GM18508 (cell line): ENCODE measurements at regions not wholly inside any gene's neighbourhood (a gene's known extent, or its start where the extent isn't known, plus 50 kb on each side); places are given as distances from the start of the nearest gene placed in this dataset.

Experiments used
- ATAC-seq: cut with Tn5 transposase; IDR thresholded peaks from one replicate; pipeline ENCODE4 v1.9.1; 2021; ENCODE audit warnings: moderate number of reproducible peaks; ENCODE audit not compliant: insufficient read depth, unreplicated experiment

DNA sequence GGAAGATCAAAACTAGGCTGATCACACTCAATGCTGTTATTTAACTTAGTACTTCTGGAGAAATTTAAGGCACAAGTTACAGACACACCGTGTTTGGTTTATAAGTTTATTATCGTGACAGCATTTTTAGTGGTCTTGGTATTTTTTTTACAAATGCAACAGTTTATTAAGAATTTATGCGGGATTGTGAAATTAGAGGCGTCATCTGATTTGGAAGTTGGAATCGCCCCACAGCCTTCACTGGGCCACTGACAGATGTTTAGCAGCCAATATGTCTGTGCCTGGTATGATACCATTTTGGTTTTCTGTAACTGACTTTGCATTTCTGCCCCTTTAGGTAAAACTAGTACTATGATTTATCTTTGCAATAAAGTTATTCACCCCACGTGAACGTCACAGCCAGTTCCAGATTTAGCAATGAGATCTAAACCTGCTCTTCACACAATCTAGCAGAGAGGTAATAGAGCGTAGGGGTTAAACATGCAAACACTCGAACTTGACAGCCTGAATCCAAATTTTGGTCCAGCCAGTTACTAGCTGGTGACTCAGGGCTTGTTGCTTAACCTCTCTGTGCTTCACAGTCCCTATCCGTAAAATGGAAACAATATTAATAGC lies 73.2 kb upstream of the SSTR1 start:
- ATAC-seq: no peak

DNA sequence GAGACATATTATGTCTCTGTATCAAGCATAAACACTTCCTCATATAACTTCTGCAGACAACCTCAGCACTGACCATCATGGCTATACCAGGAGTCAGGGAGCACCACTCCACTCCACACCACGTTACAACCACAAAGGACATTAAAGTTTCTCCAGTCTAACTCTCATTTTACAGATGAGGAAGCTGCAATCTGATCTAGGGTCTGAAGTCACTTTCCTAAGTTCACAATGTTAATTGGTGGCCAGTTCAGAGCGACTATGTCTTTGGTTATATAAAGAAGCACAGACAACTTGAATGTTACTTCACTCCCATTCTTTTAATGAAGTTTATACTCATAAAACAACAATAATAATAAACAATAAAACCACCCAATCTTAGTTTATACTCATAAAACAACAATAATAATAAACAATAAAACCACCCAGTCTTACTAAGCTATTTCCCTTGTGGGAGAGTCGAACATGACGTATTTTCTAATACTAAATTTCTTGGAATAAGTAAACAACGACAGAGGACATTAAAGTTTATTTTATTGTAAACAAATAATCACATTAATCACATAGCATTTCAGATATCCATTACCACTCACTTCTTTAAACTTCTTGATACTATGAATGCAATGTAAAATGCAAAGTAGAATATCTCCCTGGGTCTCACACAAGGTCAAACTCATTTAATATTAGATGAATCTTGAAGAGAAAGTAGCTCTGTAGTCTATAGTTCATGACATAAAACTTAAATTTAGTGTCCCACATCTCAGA lies 72.4 kb upstream of the SSTR1 start:
- ATAC-seq: no peak

DNA sequence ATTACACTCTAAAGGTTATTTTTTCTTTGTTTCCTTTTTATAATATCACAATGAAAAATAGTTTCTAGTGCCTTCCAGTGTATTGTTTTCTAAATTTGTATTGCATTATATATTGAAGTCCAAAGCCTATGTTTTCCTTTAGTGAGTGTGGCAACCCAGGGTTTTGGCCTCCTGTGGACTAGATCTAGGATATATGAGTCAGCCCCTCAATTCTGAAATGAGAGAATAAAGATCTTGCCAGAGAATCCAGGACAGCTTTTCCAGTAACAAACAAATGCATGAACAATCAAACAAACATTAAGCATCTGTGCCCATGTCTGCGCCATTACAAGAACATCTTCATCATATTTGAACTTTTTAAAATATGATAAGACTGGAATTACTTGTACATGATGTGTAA lies 70.7 kb upstream of the SSTR1 start:
- ATAC-seq: no peak

DNA sequence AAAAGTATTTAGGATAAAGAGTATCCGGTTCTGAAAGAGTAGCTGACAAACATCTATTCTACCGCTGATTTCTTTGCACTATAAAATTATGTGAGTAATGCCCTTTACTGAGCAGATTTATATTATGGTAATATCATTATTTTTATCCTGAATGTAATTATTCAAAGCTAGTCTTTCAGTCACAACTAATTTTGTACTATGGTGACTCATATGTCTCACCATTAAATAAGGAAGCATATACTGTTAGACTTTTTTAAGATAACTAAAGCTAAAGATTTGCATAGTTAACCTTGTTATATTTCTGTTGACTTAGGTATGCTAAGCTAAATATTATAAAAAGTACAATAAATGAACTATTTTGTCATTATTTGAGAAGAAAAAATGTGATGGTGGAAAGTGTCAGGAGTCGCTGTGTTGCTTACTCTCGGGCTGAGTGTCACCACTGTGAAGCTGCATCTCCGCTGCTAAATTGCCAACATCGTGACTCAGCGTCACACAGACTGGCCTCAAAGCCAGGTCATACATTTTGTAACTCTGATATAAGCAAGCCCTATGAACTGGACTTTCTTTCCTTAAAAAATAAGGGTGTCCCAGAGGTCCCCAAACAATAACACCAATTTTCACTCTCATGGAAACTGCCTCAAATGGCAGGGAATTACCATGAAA lies 69.1 kb upstream of the SSTR1 start:
- ATAC-seq: peak; percentile 50

DNA sequence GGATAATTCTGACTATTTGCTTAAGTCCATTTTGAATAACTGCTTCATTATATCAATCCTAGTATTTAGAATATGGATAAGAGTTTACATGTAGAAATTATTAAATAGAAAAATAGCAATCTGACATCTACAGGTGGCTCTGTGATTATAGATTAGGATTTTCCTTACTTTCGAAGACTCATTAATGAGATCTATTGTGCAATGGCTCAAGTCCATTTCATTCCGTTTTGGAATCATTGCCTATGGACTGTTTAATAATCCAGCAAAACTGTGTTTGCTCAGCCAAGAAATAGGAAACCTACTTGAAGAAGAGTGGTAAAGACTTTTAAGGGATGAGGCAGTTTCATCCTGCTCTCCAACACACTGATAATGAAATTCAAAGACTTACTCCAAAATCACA lies 67.8 kb upstream of the SSTR1 start:
- no peak for ATAC-seq

DNA sequence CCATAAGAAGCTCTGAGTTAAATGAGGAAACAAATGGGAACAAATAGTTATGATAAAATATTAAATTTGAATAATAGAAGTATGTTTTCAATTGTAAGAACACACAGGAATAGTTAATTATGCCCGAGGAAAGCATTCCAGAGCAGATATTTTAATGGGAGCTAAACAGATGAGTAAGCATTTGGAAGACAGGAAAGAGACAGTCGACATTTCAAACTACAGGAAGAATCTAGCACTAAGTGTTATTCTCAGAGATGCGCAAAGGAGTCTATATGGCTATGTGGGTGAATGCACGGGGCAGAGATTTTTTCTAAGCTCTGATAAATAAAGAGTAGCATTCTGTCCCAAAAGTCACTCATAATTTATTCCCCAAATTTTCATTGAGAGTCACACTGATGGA lies 64.5 kb upstream of the SSTR1 start:
- no peak for ATAC-seq

DNA sequence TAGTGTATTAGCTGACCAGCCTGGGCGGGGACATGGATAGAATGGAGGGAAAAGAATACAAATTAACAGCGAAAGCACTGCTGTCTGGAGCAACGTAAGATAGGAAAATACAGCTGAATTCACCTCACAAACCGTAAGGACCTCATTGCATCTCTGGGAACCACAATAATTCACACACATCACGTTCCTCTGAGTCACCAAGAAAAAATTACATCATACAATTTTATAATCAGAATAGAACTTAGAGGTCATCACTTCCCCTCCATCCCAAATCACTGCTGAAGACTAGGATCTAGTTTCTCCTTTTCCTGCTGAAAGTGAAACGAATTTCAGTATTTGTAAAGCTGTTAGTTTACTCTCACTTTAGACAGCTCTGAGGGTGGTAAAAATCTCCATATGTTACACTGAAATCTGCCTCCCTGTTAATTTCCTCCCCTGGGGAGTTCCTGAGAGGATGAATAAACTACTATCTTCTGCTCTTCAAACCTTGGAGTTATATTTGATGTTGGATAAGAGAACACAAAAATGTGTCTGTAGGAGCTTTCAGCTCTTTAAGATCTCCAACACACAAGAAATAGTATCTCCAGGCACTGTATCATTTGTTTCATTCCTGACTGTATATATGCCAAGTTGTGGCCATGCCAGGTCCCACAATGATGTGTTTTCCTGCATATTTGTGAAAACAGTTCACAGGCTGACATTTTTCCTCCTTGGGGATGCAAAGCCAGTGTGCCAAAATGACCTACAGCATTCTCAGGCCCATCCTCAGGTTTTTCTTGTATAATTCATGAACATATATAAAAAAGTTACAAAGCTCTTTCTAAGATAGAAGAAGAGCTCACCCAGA lies 63.8 kb upstream of the SSTR1 start:
- no peak for ATAC-seq

DNA sequence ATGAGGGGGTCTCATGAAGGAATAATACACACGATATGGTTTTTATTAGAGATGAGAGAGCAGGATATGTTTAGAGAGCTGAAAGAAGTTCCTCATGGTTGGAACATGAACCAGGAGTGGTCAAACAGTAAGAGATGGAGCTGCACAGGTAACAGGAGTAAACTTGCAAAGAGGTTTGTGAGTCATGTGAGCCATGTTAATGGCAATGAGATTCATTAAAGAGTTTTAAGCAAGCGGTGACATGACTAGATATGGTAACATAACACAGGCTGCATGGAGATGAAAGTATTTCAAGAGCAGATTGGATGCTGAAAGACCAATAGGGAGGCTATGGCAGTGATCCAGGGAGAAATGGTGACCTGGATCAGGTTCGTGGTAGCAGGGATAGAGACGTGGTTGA lies 62.6 kb upstream of the SSTR1 start:
- ATAC-seq: no peak

DNA sequence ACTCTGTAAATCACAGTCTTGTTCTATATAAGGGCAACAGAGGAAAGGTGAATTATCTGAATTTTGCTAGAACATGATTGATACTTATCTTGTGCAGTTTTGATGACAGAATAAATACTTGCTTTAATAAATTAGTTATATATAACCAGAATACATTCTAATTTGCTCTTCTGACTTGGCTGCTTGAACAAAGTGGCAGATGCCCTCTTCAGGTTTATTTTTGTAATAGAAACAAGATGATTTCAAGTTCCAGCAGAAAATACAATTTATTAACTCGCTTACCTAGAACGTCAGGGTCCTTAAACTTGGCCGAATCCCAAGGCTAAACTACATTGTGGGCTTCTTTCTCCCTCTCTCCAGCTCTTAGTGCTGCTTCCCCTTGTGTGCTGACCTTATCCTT lies 57.6 kb upstream of the SSTR1 start:
- no peak for ATAC-seq
